Endothelial cell of umbilical vein (primary cell): ENCODE measurements at regions not wholly inside any gene's neighbourhood (a gene's known extent, or its start where the extent isn't known, plus 50 kb on each side); places are given as distances from the start of the nearest gene placed in this dataset.

Experiments used
- BruUV-seq: library from RNA; stranded (reverse); fragments of 400-500 nt; replicated peaks from 2 replicates; lab custom pipeline; 2021; lab: Mats Ljungman, UMichigan
- CTCF ChIA-PET: fragments of 300-600, 350-600 bp; sonication (Branson Sonifier 250); formaldehyde crosslinking; loops from one replicate; lab custom pipeline; 2021; ENCODE audit warnings: antibody characterized with exemption, inconsistent platforms; lab: Charles Lee
- POLR2A ChIA-PET: fragments of 300-600, 350-600 bp; sonication (Branson Sonifier 250); formaldehyde crosslinking; loops from one replicate; lab custom pipeline; 2021; ENCODE audit warnings: antibody characterized with exemption, inconsistent platforms; lab: Charles Lee
- DNase-seq: peaks from one replicate; pipeline ENCODE4 v3.0.0-alpha.2; 2011; ENCODE audit warnings: low read depth, low spot score
- FAIRE-seq: peaks from 2 replicates; lab custom pipeline; 2011; peaks lifted over from hg19 to GRCh38; lab: Jason Lieb, UNC
- H2AFZ ChIP-seq: 2 replicates; pipeline ENCODE4 v1.6.0; 2012; ENCODE audit warnings: low read depth, low read length, control low read depth, inconsistent platforms
- H3K27ac ChIP-seq: 2 replicates; pipeline ENCODE4 v1.5.1; 2011; ENCODE audit warnings: low read depth, mild to moderate bottlenecking, control low read depth, low read length, moderate library complexity; ENCODE audit not compliant: insufficient read depth
- H3K27me3 ChIP-seq, 2 experiments: 2 replicates each; pipeline versions ENCODE4 v1.6.0 to v1.6.1; 2011; ENCODE audit warnings: low read length in 2 of 2, mixed read lengths in 1 of 2; ENCODE audit not compliant: control insufficient read depth in 2 of 2, insufficient read depth in 2 of 2
- H3K36me3 ChIP-seq, 2 experiments: 2 replicates in 1 of 2; 3 replicates in 1 of 2; pipeline ENCODE4 v1.5.1; 2011; ENCODE audit warnings: low read length in 2 of 2, mild to moderate bottlenecking in 1 of 2, moderate library complexity in 1 of 2; ENCODE audit not compliant: control insufficient read depth in 2 of 2, insufficient read depth in 2 of 2; ENCODE audit errors: extremely low read depth in 1 of 2
- H3K4me1 ChIP-seq: 3 replicates; pipeline ENCODE4 v1.5.1; 2011; ENCODE audit warnings: mild to moderate bottlenecking, low read length; ENCODE audit not compliant: control insufficient read depth, insufficient read depth; ENCODE audit errors: extremely low read depth
- H3K4me2 ChIP-seq: 2 replicates; pipeline ENCODE4 v1.6.1; 2011; ENCODE audit warnings: low read length, control low read depth, mixed read lengths; ENCODE audit not compliant: insufficient read depth
- H3K4me3 ChIP-seq, 3 experiments: fragments of 200-600 bp in 1 of 3; sonication (generic), shearing (Covaris generic) in 1 of 3; replicated peaks in 1 of 3; 2 replicates each; pipeline ENCODE4 v1.5.1; 2011 to 2016; ENCODE audit warnings: control low read depth in 3 of 3, low read length in 3 of 3, mild to moderate bottlenecking in 2 of 3, inconsistent platforms in 1 of 3, low read depth in 1 of 3, moderate library complexity in 1 of 3; ENCODE audit not compliant: insufficient read depth in 1 of 3
- H3K79me2 ChIP-seq: 2 replicates; pipeline ENCODE4 v1.6.0; 2012; ENCODE audit warnings: low read length, inconsistent platforms; ENCODE audit not compliant: control insufficient read depth, insufficient read depth
- H3K9ac ChIP-seq: replicated peaks from 2 replicates; pipeline ENCODE3; 2011; ENCODE audit warnings: low read length, control low read depth; ENCODE audit not compliant: insufficient read depth; ENCODE audit errors: extremely low read depth
- H3K9me1 ChIP-seq: replicated peaks from 3 replicates; pipeline ENCODE4 v1.6.0; 2011; ENCODE audit warnings: mild to moderate bottlenecking, low read length; ENCODE audit not compliant: control insufficient read depth, insufficient read depth; ENCODE audit errors: extremely low read depth
- H3K9me3 ChIP-seq: replicated peaks from 2 replicates; pipeline ENCODE4 v1.5.1; 2012; ENCODE audit warnings: low read length, inconsistent platforms; ENCODE audit not compliant: control insufficient read depth, insufficient read depth
- H4K20me1 ChIP-seq: replicated peaks from 2 replicates; pipeline ENCODE3; 2011; ENCODE audit warnings: mild to moderate bottlenecking, low read length; ENCODE audit not compliant: control insufficient read depth, insufficient read depth; ENCODE audit errors: extremely low read depth
- EZH2 ChIP-seq: IDR thresholded peaks from 2 replicates; pipeline ENCODE4 v1.6.1; 2012; ENCODE audit warnings: borderline replicate concordance, low read depth, mild to moderate bottlenecking, moderate library complexity, low read length, inconsistent platforms; ENCODE audit not compliant: severe bottlenecking
- FOS ChIP-seq: IDR thresholded peaks from 2 replicates; pipeline ENCODE4 v1.6.1; 2011; ENCODE audit warnings: mild to moderate bottlenecking, low read length, moderate library complexity, borderline replicate concordance; ENCODE audit not compliant: insufficient read depth
- GATA2 ChIP-seq: IDR thresholded peaks from 2 replicates; pipeline ENCODE4 v1.7.0; 2011; ENCODE audit warnings: low read depth, mild to moderate bottlenecking, moderate library complexity, mixed read lengths, low read length; ENCODE audit not compliant: insufficient read length, insufficient read depth
- JUN ChIP-seq: IDR thresholded peaks from 2 replicates; pipeline ENCODE4 v1.6.1; 2011; ENCODE audit warnings: borderline replicate concordance, low read depth; ENCODE audit not compliant: insufficient read length, insufficient read depth
- MYC ChIP-seq: IDR thresholded peaks from one replicate; pipeline ENCODE4 v1.6.1; 2011; ENCODE audit warnings: mild to moderate bottlenecking, low read depth, low read length
- POLR2A ChIP-seq: IDR thresholded peaks from 2 replicates; pipeline ENCODE4 v1.6.1; 2012; ENCODE audit warnings: low read depth, mild to moderate bottlenecking, control low read depth, low read length
- POLR2AphosphoS5 ChIP-seq: IDR thresholded peaks from 2 replicates; pipeline ENCODE4 v1.6.1; 2012; ENCODE audit warnings: low read depth, mild to moderate bottlenecking, control low read depth, low read length, moderate library complexity; ENCODE audit not compliant: insufficient read depth
- dilution Hi-C: fragments of 300-500 bp; cut with MboI; formaldehyde crosslinking; loops from one replicate; pipeline ENCODE4 v1.15.0; 2019; ENCODE audit warnings: low sequenced_read_pairs; ENCODE audit not compliant: extremely low pct_ligation_motif_present
- intact Hi-C: fragments of 100-400 bp; cut with micrococcal nuclease; formaldehyde crosslinking; loops from one replicate; pipeline ENCODE4 v1.10.0; 2022
- TF ChIP-seq, protein P1 (sequence below), 2 donors: IDR thresholded peaks; 1 replicate in 1 of 2; 2 replicates in 1 of 2; pipeline ENCODE4 v1.5.1; 2011; ENCODE audit warnings: low read length in 2 of 2, mild to moderate bottlenecking in 2 of 2, moderate library complexity in 2 of 2, control low read depth in 1 of 2, inconsistent platforms in 1 of 2, low read depth in 1 of 2; ENCODE audit not compliant: insufficient read depth in 1 of 2; ENCODE audit errors: extremely low read depth in 1 of 2
- TF ChIP-seq, protein P2 (sequence below): IDR thresholded peaks from 2 replicates; pipeline ENCODE4 v1.6.1; 2011; ENCODE audit not compliant: insufficient read depth, insufficient read length

DNA sequence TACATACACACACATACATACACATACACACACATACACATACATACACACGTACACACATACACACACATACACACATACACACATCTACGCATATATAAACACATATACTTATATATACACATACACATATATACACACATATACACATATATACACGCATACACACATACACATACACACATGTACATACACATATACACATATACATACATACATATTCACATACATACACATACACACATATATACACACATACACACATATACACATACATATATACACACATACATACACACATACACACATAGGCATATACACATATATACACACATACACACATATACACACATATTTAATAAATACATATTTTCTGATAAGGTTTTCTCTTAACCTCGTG, 324.0 kb downstream of the RPS6KC1 start:
- dilution Hi-C loops (no loop called here), intact Hi-C loops (loop anchor here (2.0 kb wide), 2 partner anchors 130 to 886 kb away; no protein-coding TSS in a partner anchor)
- Histone ChIP-seq H3K36me3 (no peaks in the 10 kb centered on the region), H3K27me3 (no peaks in the 10 kb centered on the region), H2AFZ (no peak overlapping the region), H3K9ac (no peak overlapping the region), H3K9me3 (no peaks in the 10 kb centered on the region), H3K4me3 (no peak overlapping the region), H3K4me2 (no peak overlapping the region), H4K20me1 (no peaks in the 10 kb centered on the region), H3K4me1 (no peaks in the 10 kb centered on the region), H3K27ac (no peak overlapping the region), H3K79me2 (no peaks in the 10 kb centered on the region), H3K9me1 (no peaks in the 10 kb centered on the region)
- no TSS peak for BruUV-seq
- DNase-seq, result no peak
- no peak for TF ChIP-seq POLR2AphosphoS5
- no peak for TF ChIP-seq GATA2
- TF ChIP-seq MYC, result no peak
- TF ChIP-seq EZH2, result no peak
- TF ChIP-seq, protein P1, sequence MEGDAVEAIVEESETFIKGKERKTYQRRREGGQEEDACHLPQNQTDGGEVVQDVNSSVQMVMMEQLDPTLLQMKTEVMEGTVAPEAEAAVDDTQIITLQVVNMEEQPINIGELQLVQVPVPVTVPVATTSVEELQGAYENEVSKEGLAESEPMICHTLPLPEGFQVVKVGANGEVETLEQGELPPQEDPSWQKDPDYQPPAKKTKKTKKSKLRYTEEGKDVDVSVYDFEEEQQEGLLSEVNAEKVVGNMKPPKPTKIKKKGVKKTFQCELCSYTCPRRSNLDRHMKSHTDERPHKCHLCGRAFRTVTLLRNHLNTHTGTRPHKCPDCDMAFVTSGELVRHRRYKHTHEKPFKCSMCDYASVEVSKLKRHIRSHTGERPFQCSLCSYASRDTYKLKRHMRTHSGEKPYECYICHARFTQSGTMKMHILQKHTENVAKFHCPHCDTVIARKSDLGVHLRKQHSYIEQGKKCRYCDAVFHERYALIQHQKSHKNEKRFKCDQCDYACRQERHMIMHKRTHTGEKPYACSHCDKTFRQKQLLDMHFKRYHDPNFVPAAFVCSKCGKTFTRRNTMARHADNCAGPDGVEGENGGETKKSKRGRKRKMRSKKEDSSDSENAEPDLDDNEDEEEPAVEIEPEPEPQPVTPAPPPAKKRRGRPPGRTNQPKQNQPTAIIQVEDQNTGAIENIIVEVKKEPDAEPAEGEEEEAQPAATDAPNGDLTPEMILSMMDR (IDR thresholded peaks at IDR 0.05; ENCODE audit: extremely low read depth in 1 of 2, insufficient read depth in 1 of 2, low read depth in 1 of 2, low read length in 2 of 2), result no peak
- TF ChIP-seq POLR2A, result no peak
- no peak for TF ChIP-seq FOS
- TF ChIP-seq JUN, result no peak
- TF ChIP-seq, protein P2, sequence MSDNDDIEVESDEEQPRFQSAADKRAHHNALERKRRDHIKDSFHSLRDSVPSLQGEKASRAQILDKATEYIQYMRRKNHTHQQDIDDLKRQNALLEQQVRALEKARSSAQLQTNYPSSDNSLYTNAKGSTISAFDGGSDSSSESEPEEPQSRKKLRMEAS, result no peak
- ChIA-PET POLR2A (no interaction called here), CTCF (interaction anchor here (0.6 to 3.5 kb wide), 16 partner anchors 9 to 957 kb away, joined by 3 to 36 read pairs (median 3); no protein-coding TSS in a partner anchor)
- FAIRE-seq, result no peak
